Activated CD4-positive, alpha-beta T cell treated with anti-CD3 and anti-CD28 coated beads, Interleukin-2, amount 50 U/mL, for 48 hours (primary cell): ENCODE measurements at regions not wholly inside any gene's neighbourhood (a gene's known extent, or its start where the extent isn't known, plus 50 kb on each side); places are given as distances from the start of the nearest gene placed in this dataset.

Experiments
- DNase-seq, 2 experiments: peaks; one replicate each; pipeline ENCODE4 v3.0.0-alpha.2; 2020

DNA sequence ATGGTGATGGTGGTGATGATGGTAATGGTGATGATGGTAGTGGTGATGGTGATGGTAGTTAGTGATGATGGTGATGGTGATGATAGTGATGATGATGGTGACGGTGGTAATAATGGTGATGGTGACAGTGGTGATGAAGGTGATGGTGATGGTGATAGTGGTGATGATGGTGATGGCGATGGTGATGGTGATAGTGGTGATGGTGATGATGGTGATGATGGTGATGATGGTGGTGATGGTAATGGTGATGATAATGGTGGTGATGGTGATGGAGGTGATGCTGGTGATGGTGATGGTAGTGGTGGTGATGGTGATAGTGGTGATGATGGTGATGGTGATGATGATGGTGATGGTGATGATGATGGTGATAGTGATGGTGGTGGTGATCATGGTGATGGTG is 148.7 kb upstream of the TNRC6C start:
- DNase-seq, result no peak

DNA sequence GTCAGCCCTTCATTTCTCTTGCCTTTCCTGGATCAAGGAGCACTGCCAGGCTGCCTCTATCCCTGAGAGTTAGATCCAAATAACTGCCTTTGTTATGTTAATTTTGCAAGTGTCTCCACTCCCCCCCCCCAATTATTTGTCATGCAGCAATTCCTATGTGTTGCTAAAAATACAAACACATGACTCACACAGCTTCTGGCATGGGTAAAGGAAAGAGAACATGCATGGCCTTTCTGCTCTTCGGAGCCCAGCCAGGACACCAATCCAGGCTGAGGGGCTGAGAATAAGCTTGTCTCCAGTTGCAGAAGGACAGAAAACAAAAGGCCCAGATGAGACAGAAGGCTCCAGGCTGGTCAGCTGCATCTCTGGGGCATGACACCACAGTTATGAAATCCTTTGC is 148.0 kb upstream of the TNRC6C start:
- no peak for DNase-seq

DNA sequence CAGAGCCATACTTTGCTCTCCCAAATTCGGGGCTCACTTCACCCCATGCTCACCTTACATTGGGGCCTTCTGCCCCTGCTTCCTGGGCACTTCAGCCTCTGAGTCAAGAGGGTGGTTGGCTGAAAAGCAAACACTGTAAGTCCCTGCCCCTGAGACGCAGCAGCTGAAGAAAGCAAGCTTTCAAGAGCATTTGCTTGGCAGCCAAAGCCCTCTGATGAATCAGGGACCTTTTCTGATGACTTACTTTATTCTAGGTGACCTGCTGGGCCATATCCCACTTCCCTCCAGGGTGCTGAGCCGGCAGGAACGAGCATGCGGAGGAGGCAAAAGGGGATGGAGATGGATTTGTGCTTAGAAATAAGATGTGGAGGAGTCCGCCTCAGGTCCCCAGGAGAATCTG is 147.0 kb upstream of the TNRC6C start:
- no peak for DNase-seq

DNA sequence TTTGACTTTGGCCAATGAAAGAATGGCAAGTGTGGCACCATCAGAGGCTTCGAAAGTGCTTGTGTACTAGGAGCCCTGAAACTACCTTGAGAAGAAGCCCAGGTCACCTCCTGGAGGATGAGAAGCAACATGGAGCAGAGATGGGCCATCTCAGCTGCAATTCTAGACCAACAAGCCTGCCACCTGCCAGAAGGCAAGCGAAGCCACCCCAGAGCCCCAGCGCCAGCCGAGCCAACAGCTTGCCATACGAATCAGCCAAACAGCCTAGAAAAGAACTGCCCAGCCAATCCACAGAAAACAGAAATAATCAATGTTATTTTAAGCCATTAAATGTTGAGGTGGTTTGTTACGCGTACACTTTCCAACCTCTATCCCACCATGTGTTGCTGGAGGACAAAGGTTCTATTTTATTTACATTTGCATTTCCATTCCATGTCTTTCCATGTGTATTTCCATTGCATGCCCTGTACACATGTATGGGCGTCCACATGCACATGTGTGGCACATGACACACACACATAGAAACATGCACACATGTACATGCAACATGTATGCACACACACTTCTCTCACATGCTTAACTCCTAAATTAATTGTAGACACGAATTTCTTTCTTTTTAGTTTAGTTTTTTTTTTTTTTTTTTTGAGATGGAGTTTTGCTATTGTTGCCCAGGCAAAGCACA is 144.3 kb upstream of the TNRC6C start:
- no peak for DNase-seq

DNA sequence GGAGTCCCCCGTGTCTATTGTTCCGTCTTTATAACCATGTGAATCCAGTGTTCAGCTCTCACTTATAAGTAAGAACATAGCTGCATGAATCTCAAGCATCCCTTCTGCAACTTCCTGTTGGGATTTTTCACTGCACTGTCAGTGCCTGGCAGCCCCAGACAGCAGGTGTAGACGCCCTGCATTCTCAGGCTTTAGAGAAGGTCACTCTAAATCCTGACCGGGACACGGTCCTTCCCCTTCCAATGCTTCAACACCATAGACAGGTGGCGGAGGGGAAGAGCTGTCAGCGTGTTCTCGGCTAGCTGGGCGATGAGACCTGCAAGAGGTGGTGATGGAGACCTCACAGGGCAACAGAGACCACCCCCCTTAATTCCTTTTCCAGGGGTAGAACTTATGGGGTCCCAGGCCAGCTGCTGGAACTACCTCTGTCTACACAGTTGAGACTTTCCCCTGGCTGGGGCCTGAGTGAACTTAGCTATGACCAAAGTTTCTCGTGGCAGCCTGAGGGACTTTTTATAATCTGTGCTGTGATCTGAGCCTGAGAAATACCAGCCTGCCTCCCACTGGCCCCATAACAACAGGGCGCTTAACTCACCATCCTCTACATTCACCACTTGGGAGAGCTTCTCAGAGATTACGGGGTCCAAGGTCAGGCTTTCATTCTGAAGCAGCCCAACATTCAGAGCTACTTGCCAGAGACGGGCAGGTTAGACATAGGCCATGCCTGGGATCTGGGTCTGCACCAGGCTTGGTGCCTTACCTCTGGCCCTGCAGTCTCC is 143.2 kb upstream of the TNRC6C start:
- no peak for DNase-seq

DNA sequence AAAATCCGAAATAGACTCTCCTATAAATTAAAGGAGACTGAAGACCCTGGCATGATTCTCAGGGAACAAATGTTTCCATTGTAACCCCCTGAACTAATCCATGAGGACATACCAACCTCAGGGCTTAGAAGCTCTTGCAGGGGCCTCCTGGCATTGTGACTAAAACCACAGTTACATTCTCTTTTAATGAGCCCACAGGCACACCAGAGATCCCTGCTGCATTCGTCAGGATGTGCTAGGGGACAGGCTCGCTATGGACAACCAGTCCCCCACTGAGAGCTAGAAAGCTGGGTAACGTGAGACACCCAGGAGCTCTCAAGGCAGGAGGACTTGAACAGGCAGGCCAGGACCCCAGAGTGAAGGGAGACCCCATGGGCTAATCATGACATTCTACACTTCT is 140.6 kb upstream of the TNRC6C start:
- no peak for DNase-seq

DNA sequence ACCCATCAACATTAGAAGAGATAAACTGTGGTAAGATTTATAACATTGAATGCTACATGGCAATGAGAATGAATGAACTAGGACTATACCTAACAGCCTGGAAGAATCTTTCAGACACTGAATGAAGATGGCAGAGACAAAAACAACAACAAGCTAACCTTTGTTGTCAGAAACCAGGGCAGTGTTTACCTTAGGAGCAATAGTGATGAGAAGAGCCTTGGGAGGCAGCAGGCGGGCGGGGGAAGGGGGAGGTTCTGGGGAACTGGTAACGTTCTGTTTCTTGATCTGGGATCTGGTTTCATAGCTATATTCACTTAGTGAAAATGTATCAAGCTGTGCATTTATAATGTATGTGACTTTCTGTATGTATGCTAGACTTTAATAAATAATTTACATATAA is 139.0 kb upstream of the TNRC6C start:
- no peak for DNase-seq

DNA sequence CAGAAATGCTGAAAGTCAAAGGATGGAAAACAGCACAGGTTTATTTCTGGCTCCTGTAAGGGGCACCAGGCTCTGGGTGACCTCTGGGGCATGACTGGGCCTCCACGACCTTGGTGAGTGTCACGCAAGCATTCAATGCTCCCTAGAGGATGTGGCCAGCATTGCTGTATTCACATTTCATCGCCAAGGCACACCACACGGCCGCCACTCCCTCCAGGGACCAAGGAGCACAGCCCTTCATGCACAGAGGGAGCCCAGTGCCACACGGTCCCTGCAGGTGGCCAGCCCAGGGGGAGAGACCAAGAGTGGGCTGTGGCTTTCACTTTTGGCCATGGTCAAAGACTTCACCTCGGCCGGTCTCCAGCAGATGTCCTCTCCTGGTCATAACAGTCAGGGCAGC is 137.4 kb upstream of the TNRC6C start:
- DNase-seq, result no peak

DNA sequence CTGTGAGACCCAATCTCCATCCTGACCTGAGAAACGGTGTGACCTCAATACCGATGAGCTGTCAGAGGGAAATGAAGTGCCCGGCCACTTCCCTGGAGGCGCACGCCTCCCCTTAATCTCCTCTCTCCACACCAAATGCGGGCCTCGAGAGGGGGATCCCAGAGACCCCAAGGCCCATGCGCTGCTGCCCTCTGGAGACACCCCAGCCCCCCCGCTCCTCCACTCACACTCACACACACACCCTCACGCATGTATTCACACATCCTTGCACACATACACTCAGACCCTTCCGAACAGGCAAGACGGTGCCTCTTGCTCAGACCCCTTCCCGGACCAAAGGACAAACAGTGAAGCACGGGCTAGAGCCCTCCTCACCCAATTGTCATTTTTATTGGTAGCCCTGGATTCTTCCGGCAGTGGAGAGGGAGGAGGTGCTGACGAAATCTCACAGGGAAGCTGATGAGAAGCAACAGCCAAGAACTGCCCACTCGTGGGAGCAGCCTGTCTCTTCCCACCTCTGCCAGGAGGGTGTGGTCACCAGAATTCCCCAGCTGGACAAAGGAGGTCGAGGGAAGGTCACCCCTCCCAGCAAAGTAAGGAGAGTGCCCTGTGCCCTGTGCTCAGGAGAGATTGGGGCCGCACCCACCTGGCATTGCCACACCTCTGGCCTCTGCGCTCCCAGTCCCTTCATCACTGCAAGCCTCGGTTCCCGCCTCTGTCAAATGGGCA is 136.0 kb upstream of the TNRC6C start:
- DNase-seq, result no peak

DNA sequence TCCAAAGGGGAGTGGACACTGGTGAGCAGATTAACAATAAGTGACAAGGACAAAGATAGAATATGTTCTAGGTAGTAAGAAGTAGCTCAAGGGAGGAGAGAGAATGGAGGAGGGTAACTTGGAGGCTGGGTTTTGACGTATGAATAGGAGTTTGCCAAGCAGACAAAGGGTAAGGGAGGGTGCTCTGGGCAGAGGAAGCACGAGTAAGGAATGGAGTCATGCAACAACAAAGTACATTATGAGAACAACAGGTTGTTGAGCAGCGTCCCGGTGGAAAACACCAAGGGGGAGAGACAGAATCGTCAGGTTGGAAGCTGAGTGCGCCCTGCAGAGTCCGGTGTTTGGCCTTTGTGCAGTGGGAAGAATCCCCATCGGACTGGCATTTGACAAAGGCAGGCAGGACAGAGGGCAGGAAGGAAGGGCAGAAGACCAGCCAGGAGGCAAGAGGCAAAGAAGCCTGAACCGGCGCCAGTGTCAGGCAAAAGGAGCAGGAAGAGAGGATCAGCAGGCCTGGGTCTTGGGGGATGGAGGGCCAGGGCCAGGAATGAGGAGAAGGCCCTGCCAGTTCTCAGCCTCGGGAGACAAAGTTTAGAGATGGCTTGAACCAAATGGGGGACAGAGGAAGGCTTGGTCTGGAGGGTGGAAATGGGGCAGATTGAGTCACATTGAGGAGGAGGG is 134.3 kb upstream of the TNRC6C start:
- DNase-seq, result no peak

DNA sequence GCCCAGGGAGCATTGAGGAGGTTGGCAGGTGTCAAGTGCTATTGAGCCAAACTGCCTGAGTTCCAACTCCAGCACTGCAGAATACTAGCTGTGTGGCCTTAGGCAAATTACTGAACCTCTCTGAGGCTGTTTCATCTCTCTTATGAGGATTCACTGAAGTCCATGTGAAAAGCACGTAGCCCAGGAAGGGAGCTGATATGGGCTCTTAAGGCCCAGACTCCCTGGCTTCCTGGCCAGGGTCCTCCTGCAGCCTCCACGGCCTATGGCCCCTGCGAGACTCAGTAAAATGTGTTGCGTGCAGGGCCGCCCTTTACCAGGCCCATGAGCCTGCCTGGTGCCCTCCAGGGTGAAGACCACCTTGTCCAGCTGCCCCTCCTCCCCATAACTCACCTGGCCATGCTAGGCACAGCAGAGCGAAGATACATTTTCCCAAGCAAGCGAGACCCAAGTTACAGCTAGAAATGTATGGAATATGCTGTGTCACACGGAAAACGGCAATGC is 133.7 kb upstream of the TNRC6C start:
- no peak for DNase-seq

DNA sequence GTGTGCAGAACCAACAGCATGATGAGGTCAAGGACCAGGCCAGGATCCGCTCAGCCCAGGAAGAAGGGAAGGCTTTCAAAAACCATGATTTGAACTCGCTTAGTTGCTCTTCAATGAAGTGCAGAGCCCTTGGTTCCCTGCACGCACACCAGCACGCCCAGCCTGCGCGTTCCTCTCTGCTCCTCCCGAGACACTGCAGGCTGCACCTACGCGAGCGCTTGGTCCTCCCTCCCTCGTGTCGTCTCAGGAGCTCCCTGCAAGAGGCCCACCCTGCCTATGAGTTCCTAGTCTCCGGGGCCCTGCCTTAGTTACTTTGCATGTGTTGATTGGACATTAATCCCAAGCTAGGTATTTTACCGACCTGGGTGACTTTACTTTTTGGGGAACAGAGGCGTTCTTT is 132.9 kb upstream of the TNRC6C start:
- no peak for DNase-seq

DNA sequence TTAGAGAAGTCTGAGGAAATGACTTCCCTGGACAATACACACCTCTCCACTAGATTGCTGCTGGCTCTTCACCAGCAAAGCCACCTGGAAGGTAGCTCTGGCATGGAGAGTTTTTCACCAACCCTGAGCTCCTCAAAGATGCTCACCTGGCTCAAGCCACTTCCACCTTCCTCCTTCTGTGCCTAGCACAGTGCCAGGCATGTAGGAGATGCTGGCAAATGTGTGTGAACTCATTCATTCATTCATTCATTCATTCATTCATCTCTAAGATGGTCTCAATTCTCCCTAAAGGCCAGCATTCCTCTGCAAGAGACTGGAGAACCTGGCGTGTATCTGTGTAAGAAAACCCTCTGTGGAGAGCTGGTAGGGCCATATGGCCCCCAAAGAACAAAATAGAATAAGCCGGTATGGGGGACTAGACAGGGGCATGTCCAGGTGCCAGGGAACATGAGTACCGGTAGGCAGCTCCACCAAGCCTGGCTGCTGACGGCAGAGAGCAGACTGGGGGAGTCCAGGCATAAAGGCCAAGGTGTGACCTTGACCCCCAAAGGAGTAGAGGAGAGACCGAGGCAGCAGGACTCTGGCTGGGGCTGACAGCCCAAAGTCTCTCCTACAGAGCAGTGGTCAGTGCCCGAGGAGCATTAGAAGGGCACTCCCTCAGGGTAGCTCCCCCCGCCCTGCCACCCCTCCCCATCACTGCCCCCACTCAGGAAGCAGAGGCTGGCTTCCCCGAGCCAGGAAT is 132.2 kb upstream of the TNRC6C start:
- no peak for DNase-seq

DNA sequence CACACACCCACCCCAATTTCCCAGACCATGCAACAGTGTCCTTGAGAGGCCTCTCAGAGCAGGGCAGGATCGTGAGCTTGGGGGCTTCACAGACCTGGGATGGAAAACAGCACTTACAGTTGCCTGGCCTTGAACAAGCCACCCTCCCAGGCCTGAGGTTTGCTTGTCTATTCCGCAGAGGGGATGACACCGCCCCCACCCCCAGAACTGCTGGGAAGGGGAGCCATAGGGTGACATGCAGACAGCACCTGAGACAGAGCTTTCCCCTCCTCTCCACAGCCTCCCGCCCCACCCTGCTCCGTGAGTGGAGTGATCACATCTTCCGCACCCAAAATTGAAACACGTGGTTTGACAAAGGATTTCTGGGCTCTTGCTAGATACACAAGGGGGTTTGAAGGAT is 131.5 kb upstream of the TNRC6C start:
- DNase-seq, result no peak

DNA sequence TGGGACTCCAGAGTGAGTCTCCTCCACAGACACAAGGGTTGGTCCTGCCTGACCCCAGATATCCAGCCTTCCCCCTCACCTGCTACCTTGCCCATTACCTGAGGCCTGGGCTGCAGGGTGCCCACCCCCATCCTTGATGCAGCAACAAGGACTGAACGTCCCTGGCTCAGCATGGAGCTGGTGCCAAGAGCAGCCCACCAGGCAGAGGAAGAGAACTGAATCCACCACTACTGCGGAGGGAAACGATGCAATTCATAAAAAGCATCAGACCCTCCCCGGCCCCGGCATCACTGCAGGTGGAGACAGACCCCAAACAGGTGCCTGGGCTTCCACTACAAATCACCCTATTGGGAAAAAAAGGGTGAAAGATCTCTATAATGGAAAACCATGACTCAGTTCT is 131.0 kb upstream of the TNRC6C start:
- no peak for DNase-seq

DNA sequence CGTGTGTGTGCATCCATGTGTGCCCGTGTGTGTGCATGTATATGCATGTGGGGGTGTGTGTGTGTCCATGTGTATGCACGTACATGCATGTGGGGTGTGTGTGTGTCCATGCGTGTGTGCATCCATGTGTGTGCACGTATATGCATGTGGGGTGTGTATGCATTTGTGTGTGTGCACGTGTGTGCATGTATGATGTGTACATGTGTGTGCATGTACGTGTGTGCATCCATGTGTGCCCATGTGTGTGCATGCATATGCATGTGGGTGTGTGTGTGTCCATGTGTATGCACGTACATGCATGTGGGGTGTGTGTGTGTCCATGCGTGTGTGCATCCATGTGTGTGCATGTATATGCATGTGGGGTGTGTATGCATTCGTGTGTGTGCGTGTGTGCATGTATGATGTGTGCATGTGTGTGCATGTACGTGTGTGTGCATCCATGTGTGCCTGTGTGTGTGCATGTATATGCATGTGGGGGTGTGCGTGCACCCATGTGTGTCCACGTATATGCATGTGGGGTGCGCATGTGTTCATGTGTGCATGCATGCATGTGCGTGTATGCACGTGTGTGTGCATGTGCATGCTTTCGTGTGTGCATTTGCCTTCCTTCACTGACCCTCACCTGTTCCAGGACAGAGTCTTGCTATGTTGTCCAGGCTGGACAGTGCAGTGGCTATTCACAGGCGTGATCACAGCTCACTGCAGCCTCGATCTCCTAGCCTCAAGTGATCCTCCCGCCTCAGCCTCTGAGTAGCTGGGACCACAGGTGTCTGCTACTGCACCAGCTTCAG is 129.6 kb upstream of the TNRC6C start:
- DNase-seq, result no peak

DNA sequence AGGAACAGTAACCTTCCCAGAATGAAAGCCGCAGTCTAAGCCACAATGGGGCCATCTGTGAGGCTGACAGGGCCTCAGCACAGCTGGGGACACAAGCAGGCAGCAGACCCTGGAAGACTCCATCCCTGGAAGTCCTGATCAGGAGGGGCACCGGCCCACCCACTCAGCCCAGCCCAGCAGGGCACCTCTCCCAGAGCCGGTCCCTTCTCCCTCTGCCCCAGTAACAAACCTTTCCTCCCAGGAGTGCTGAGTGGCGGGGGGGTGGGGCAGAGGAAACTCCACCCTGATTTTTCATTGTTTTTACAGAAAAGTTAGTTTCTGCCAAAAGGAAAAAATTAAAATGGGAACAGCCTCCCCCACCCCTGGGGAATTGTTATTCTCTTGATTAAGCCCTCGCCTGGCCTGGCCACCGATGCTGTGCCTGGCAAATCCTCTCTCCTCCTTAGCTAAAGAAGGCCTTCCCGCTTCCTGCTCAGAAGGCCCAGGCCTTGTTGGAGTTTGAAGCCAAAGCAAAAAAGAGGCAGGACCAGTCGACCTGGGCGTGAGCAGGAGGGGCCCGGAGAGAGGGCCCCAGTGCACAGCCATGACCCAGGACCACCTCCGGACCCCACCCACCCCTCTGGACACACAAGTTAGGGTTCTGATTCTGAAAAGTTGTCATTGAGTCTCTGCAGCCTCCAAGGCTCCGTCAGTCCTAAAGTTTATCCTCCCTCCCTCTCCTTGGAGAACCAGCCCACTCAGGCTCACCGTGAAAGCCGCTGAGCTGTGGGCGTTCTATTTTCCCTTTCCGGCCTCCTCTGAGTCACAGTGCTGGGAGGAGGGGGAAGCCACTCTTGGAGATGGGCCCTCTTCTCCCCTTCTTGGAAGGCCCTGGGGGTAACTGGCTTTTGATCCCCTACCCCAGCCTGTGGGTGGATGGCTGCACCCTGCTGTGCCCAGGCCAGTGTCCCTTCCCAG is 128.4 kb upstream of the TNRC6C start:
- DNase-seq, result peak in 1 of 2 experiments; percentile 27

DNA sequence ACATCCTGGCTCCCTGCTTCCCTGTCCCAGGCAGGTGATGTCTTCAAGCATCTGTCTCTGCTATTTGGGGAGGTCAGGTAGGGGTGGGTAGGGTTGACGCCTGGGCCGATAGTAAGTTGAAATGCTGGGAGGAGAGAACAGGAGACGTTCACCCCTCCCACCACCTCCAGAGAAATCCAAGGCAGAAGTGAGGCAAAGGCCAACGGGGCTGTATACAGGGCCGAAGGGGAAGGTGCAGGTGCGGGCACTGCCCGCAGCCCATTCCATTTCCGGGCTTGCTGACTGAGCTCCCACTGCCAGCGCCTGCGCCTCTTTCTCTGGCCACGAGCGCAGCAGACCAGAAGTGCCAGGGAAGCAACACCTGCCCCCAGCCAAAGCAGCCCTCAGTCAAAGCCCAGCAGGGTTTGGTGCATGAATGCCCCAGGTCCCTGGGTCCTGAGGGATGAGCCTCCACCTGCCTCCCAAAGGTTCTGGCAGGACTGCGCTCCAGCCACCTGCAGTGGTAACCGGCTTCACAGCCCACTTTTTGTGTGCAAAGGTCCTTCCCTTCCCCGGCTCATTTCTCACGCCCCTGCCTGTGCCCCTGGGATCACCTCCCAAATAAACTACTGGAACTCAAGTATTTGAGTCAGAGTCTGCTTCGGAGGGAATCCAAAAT is 127.6 kb upstream of the TNRC6C start:
- no peak for DNase-seq

DNA sequence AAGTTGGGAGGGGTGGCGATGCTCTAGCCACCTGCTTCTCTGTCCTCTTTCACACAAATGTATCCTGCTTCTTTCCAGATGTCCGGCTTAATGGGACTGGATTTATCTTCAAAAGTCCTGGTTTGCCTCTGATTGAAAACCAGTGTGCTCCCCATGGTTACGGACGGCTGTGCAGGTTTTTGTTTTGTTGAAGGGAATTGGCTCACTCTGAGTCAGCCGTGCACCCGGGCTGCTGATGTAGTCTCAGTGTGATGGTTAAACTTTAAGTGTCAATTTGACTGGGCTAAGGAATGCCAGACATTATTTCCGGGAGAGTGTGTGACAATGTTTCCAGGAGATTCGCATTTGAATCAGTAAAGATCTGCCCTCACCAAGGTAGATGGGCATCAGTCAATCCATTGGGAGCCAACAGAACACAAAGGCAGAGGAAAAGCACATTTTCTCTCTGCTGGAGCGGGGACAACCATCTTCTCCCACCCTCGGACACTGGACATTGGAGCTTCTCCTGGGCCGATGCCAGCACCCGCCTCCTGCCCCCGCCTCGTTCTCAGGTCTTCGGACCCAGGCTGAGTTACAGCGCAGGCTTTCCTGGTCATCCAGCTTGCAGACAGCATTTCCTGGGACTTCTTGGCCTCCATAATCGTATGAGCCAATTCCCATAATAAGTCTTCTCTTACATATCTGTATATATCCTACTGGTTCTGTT is 126.9 kb upstream of the TNRC6C start:
- no peak for DNase-seq
